Prostate gland (tissue), 2 donors: ENCODE measurements at regions not wholly inside any gene's neighbourhood (a gene's known extent, or its start where the extent isn't known, plus 50 kb on each side); places are given as distances from the start of the nearest gene placed in this dataset.

Source experiments
- POLR2A ChIP-seq: fragments of 450-650 bp; IDR thresholded peaks from one replicate; pipeline ENCODE4 v1.6.1; 2016; ENCODE audit warnings: antibody characterized with exemption, mild to moderate bottlenecking
- POLR2AphosphoS5 ChIP-seq: sonication (generic); formaldehyde crosslinking; IDR thresholded peaks from one replicate; pipeline ENCODE4 v1.6.1; 2017; ENCODE audit warnings: antibody characterized with exemption
- TF ChIP-seq, protein P1 (sequence below), 4 experiments: fragments of 200-600 bp in 2 of 4; fragments of 450-650 bp in 2 of 4; sonication (generic) in 2 of 4; IDR thresholded peaks; 1 replicate in 3 of 4; 2 replicates in 1 of 4; pipeline ENCODE4 v1.5.1; 2016 to 2019; ENCODE audit warnings: antibody characterized with exemption in 4 of 4, mild to moderate bottlenecking in 2 of 4, moderate library complexity in 2 of 4

DNA sequence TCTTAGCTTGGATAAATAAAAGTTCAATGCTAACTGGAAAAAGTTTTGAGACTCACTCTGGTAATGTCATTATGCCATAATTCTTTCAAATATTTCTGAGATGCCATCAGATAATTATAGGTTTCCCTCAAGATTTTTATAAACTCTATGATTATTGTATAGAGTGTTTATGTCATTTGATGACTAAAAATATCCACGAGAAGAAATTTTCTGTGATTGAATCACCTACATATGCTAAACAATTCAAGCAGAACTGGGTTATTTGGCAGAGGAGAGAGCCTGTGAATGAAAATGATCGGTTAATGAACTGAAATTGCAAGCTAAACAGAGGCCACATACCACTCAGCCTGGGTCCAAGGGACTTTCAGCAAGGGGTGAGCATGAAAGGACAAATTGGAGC is 92.6 kb upstream of the TSC22D1 start:
- TF ChIP-seq, protein P1, sequence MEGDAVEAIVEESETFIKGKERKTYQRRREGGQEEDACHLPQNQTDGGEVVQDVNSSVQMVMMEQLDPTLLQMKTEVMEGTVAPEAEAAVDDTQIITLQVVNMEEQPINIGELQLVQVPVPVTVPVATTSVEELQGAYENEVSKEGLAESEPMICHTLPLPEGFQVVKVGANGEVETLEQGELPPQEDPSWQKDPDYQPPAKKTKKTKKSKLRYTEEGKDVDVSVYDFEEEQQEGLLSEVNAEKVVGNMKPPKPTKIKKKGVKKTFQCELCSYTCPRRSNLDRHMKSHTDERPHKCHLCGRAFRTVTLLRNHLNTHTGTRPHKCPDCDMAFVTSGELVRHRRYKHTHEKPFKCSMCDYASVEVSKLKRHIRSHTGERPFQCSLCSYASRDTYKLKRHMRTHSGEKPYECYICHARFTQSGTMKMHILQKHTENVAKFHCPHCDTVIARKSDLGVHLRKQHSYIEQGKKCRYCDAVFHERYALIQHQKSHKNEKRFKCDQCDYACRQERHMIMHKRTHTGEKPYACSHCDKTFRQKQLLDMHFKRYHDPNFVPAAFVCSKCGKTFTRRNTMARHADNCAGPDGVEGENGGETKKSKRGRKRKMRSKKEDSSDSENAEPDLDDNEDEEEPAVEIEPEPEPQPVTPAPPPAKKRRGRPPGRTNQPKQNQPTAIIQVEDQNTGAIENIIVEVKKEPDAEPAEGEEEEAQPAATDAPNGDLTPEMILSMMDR (IDR thresholded peaks at IDR 0.05) = no peak
- TF ChIP-seq POLR2AphosphoS5 (no peak), POLR2A (no peak)
